Lung (tissue), 11 donors: ENCODE measurements at regions not wholly inside any gene's neighbourhood (a gene's known extent, or its start where the extent isn't known, plus 50 kb on each side); places are given as distances from the start of the nearest gene placed in this dataset.
"Not testable (repeated sequence)": the region's sequence is repeated elsewhere in the genome, so short reads cannot be mapped to it uniquely, and the experiment has no call there.

ENCODE experiments used
- ATAC-seq: fragments of 200-7000 bp; cut with Tn5 transposase; one replicate; pipeline ENCODE4 v1.9.1; 2020; ENCODE audit warnings: moderate number of reproducible peaks; ENCODE audit not compliant: insufficient read depth, low FRiP score
- DNase-seq, 3 donors: peaks; one replicate each; pipeline ENCODE4 v3.0.0-alpha.2; 2013 to 2017
- H3K27ac ChIP-seq, 2 donors: one replicate each; pipeline ENCODE4 v1.5.1; 2013; ENCODE audit warnings: mild to moderate bottlenecking in 2 of 2, moderate library complexity in 2 of 2, control low read depth in 1 of 2, inconsistent platforms in 1 of 2, low read depth in 1 of 2, low read length in 1 of 2
- H3K27me3 ChIP-seq, 3 donors: one replicate each; pipeline ENCODE4 v1.5.1; 2013; ENCODE audit warnings: low read length in 2 of 3; ENCODE audit not compliant: control insufficient read depth in 3 of 3, insufficient read depth in 3 of 3
- H3K36me3 ChIP-seq, 4 donors: one replicate each; pipeline ENCODE4 v1.5.1; 2013; ENCODE audit warnings: low read length in 4 of 4, mild to moderate bottlenecking in 1 of 4, moderate library complexity in 1 of 4; ENCODE audit not compliant: control insufficient read depth in 4 of 4, insufficient read depth in 4 of 4
- H3K4me1 ChIP-seq, 5 donors: one replicate each; pipeline ENCODE4 v1.5.1; 2013; ENCODE audit warnings: low read length in 5 of 5, mild to moderate bottlenecking in 2 of 5, moderate library complexity in 1 of 5; ENCODE audit not compliant: control insufficient read depth in 5 of 5, insufficient read depth in 5 of 5
- H3K4me3 ChIP-seq: one replicate; pipeline ENCODE4 v1.5.1; 2013; ENCODE audit warnings: mild to moderate bottlenecking, control low read depth, moderate library complexity
- H3K9ac ChIP-seq, 2 donors: one replicate each; pipeline ENCODE4 v1.5.1; 2013; ENCODE audit warnings: low read length in 2 of 2, control low read depth in 1 of 2; ENCODE audit not compliant: insufficient read depth in 1 of 2
- H3K9me3 ChIP-seq, 4 donors: one replicate each; pipeline ENCODE4 v1.5.1; 2013; ENCODE audit warnings: low read length in 3 of 4, mild to moderate bottlenecking in 1 of 4, moderate library complexity in 1 of 4; ENCODE audit not compliant: control insufficient read depth in 4 of 4, insufficient read depth in 3 of 4
- WGBS, 2 donors: extraction: QIAGEN DNeasy Blood & Tissue Kit; methylation state at CpG; one replicate each; pipeline ENCODE4 v1.1.7; 2013; 5-methylcytosine and 5-hydroxymethylcytosine counted together
- TF ChIP-seq, protein P1 (sequence below): IDR thresholded peaks from 2 replicates; pipeline ENCODE4 v1.5.1; 2012; ENCODE audit warnings: mild to moderate bottlenecking; ENCODE audit errors: control extremely low read depth, extremely low read depth
- donor health status: control.
- donor health status: control.
- donor health status: Bipolar disorder and iron deficiency.
- donor health status: healthy.
- donor health status: DM: yes; HTN: yes; CAD: no.

DNA sequence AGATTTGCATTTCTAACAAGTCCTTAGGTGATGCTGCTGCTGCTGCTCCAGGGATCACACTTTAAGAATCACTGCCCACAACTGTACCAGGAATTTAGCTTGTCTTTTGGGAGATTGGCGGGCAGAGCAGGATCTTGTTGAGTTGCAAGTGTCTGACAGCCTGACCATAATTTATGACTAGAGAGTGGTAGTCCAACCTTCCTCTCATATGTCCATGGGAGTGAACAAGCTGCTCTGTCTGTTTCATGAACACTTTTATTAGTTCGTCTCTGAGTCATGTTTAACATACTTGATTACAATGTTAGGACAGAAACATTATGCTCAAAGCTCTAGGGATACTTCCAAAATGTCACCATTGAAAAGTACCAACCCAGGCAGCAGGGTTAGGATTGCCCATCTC is 169.6 kb downstream of the TGFB2 start:
- DNase-seq, result no peak
- H3K4me3 ChIP-seq, result no peak overlapping the region
- no peak for ATAC-seq

DNA sequence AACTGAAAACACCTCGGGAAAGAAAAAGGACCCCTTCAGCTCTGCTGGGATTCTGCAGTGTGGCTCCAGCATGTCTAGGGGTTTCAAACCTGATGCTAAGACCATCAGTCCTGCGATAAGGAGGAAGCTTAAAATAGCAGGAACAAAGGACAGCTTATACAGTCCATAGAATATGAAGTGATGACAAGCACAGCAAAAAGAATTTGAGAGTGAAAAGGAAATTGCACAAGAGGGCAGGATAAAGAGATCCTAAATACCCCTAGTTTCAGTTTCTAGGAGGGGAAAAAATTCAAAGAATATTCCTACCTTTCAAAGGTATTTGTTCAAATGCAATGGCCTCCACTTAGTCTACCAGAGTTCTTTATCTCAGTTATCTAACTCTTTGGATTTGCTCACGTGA is 171.4 kb downstream of the TGFB2 start:
- WGBS, 2 donors, result 51 to 55% methylated on average over 3 of the region's 3 CpGs
- DNase-seq (peak in 2 of 3 donors; percentile 61 to 80), ATAC-seq (no peak)
- TF ChIP-seq, protein P1, sequence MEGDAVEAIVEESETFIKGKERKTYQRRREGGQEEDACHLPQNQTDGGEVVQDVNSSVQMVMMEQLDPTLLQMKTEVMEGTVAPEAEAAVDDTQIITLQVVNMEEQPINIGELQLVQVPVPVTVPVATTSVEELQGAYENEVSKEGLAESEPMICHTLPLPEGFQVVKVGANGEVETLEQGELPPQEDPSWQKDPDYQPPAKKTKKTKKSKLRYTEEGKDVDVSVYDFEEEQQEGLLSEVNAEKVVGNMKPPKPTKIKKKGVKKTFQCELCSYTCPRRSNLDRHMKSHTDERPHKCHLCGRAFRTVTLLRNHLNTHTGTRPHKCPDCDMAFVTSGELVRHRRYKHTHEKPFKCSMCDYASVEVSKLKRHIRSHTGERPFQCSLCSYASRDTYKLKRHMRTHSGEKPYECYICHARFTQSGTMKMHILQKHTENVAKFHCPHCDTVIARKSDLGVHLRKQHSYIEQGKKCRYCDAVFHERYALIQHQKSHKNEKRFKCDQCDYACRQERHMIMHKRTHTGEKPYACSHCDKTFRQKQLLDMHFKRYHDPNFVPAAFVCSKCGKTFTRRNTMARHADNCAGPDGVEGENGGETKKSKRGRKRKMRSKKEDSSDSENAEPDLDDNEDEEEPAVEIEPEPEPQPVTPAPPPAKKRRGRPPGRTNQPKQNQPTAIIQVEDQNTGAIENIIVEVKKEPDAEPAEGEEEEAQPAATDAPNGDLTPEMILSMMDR, result no peak
- Histone ChIP-seq H3K27me3 (no peaks in the 10 kb centered on the region), H3K9ac (no peak overlapping the region), H3K9me3 (no peaks in the 10 kb centered on the region), H3K4me3 (no peak overlapping the region), H3K27ac (no peak overlapping the region), H3K4me1 (peaks cover 0 to 24% (median 0%) of the 10 kb centered on the region in 5 donors), H3K36me3 (no peaks in the 10 kb centered on the region)

More for the DNA sequence above, 169.6 kb downstream of the TGFB2 start:
- no peaks in the 10 kb centered on the region for H3K27me3 ChIP-seq
- 88 to 94% methylated on average over 2 of the region's 2 CpGs for WGBS, 2 donors
- no peak overlapping the region for H3K27ac ChIP-seq
- TF ChIP-seq, protein P1, result no peak
- H3K9ac ChIP-seq, result no peak overlapping the region
- H3K36me3 ChIP-seq, result no peaks in the 10 kb centered on the region
- peaks cover 0 to 22% (median 0%) of the 10 kb centered on the region in 5 donors for H3K4me1 ChIP-seq
- no peaks in the 10 kb centered on the region for H3K9me3 ChIP-seq

DNA sequence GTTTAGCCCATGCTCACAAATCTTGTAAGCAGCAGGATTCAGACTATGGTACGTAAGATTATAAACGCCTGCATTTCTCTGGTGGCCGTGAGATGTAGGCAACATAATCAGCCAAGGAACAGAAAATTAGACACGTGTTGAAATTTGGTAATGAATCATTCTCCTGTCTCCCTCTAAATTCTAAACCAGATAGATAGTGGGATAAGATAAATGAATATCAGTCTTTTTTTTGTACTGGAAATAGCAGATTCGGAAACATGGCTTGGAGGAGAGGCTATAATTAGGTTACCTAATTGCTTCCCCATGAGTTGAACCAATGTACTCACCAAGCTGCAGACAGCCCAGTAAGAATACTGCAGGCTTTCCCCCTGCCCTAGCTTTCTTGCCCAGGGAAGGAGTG is 172.3 kb downstream of the TGFB2 start:
- no peak overlapping the region for H3K4me3 ChIP-seq
- no peak overlapping the region for H3K9ac ChIP-seq
- H3K4me1 ChIP-seq, result peaks cover 0 to 24% (median 0%) of the 10 kb centered on the region in 5 donors
- no peak for DNase-seq
- no peak overlapping the region for H3K27ac ChIP-seq
- 88 to 92% methylated on average over 5 of the region's 5 CpGs for WGBS, 2 donors
- TF ChIP-seq, protein P1, result no peak
- no peaks in the 10 kb centered on the region for H3K9me3 ChIP-seq
- H3K27me3 ChIP-seq, result no peaks in the 10 kb centered on the region
- H3K36me3 ChIP-seq, result no peaks in the 10 kb centered on the region
- no peak for ATAC-seq

DNA sequence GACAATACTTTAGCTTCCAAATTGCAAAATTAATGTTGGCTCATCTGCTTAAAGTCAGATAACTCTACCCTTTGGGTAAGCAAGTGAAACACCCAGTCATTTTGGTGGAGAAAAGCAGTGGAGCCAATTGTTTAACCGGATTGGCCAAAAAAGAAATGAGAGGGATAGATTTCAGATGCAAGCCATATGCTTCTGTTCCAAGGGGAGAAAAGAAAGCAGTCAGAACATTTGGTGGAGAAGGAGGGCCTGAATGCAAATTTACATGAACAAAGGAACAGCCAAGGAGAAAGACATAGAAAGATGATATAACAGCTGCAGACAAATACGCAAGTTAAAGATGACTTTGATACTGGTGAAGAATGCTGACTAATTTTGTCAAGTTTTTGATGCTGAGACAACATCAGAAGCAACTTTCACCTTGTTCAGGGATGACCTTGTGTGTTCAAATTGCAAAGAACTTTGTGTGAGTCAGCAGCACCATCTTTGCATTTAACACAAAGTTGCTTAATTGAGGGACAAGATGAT is 173.1 kb downstream of the TGFB2 start:
- H3K4me1 ChIP-seq, result peaks cover 0 to 24% (median 0%) of the 10 kb centered on the region in 5 donors
- no peak overlapping the region for H3K4me3 ChIP-seq
- no peak for DNase-seq
- no peak for ATAC-seq
- no peaks in the 10 kb centered on the region for H3K9me3 ChIP-seq
- no peaks in the 10 kb centered on the region for H3K27me3 ChIP-seq
- WGBS, 2 donors, result 92 to 94% methylated on average over 2 of the region's 2 CpGs
- H3K27ac ChIP-seq, result no peak overlapping the region
- TF ChIP-seq, protein P1, result no peak
- H3K9ac ChIP-seq, result no peak overlapping the region
- H3K36me3 ChIP-seq, result no peaks in the 10 kb centered on the region

DNA sequence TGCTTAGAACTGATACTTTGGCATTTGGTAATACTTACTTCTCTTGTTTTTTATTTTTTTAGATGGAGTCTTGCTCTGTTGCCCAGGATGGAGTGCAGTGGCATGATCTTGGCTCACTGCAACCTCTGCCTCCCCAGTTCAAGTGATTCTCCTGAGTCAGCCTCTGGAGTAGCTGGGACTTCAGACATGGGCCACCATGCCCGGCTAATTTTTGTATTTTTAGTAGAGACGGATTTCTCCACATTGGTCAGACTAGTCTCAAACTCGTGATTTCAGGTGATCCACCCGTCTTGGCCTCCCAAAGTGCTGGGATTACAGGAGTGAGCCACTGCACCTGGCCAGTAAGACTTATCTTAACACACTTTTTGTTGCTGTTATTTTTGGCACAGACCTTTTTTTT is 175.5 kb downstream of the TGFB2 start:
- not testable (repeated sequence) for H3K9me3 ChIP-seq, H3K4me3 ChIP-seq, DNase-seq, H3K27me3 ChIP-seq, H3K27ac ChIP-seq, H3K9ac ChIP-seq, H3K36me3 ChIP-seq, ATAC-seq
- H3K4me1 ChIP-seq, result peaks cover 0 to 31% (median 0%) of the 10 kb centered on the region in 5 donors
- WGBS, 2 donors, result 94 to 96% methylated on average over 4 of the region's 4 CpGs
